ENCODE measurements at regions not wholly inside any gene's neighbourhood (a gene's known extent, or its start where the extent isn't known, plus 50 kb on each side); places are given as distances from the start of the nearest gene placed in this dataset.

- DNase-seq (ENCODE audit: low read depth), result no peak
Observed at GRCh38 chr6:3640868-3641267, 110.6 kb downstream of the PXDC1 start.

GRCh38 chr6:3638662-3639061 lies 112.9 kb downstream of the PXDC1 start:
- no peak for DNase-seq (ENCODE audit: low read depth)

GRCh38 chr6:3636060-3636459 lies 115.5 kb downstream of the PXDC1 start:
- DNase-seq (ENCODE audit: low read depth), result no peak

GRCh38 chr6:3635482-3635881 lies 116.0 kb downstream of the PXDC1 start:
- no peak for DNase-seq (ENCODE audit: low read depth)

- no peak for DNase-seq (ENCODE audit: low read depth)
Observed at GRCh38 chr6:3634280-3634816, 117.2 kb downstream of the PXDC1 start.

GRCh38 chr6:3633711-3634110 lies 117.8 kb downstream of the PXDC1 start:
- no peak for DNase-seq (ENCODE audit: low read depth)

- no peak for DNase-seq (ENCODE audit: low read depth)
Observed at GRCh38 chr6:3631877-3632276, 119.6 kb downstream of the PXDC1 start.

- no peak for DNase-seq (ENCODE audit: low read depth)
Observed at GRCh38 chr6:3631186-3631585, 120.3 kb downstream of the PXDC1 start.

- no peak for DNase-seq (ENCODE audit: low read depth)
Observed at GRCh38 chr6:3630258-3630835, 121.2 kb downstream of the PXDC1 start.

GRCh38 chr6:3627956-3628835 lies 123.3 kb downstream of the PXDC1 start:
- no peak for DNase-seq (ENCODE audit: low read depth)

GRCh38 chr6:3627501-3627900 lies 124.0 kb downstream of the PXDC1 start:
- no peak for DNase-seq (ENCODE audit: low read depth)

GRCh38 chr6:3625980-3626563 lies 125.4 kb downstream of the PXDC1 start:
- no peak for DNase-seq (ENCODE audit: low read depth)

- DNase-seq (ENCODE audit: low read depth), result no peak
Observed at GRCh38 chr6:3625149-3625979, 126.1 kb downstream of the PXDC1 start.

- no peak for DNase-seq (ENCODE audit: low read depth)
Observed at GRCh38 chr6:3624250-3625136, 127.0 kb downstream of the PXDC1 start.

- DNase-seq (ENCODE audit: low read depth), result no peak
Observed at GRCh38 chr6:3623451-3624249, 127.9 kb downstream of the PXDC1 start.

GRCh38 chr6:3621411-3621810 lies 130.1 kb downstream of the PXDC1 start:
- no peak for DNase-seq (ENCODE audit: low read depth)

GRCh38 chr6:3620937-3621336 lies 130.6 kb downstream of the PXDC1 start:
- no peak for DNase-seq (ENCODE audit: low read depth)

- DNase-seq (ENCODE audit: low read depth), result no peak
Observed at GRCh38 chr6:3620389-3620788, 131.1 kb downstream of the PXDC1 start.

GRCh38 chr6:3619800-3620199 lies 131.7 kb downstream of the PXDC1 start:
- DNase-seq (ENCODE audit: low read depth), result no peak

- no peak for DNase-seq (ENCODE audit: low read depth)
Observed at GRCh38 chr6:3619201-3619600, 132.3 kb downstream of the PXDC1 start.
